ENCODE measurements at regions not wholly inside any gene's neighbourhood (a gene's known extent, or its start where the extent isn't known, plus 50 kb on each side); places are given as distances from the start of the nearest gene placed in this dataset.

- H3K27ac ChIP-seq (ENCODE audit: low read depth, low read length) = no peak overlapping the region
Measured at GRCh38 chr2:153766415-153766814, 105.3 kb upstream of the GALNT13 start.

More at GRCh38 chr2:153766415-153766814, 105.3 kb upstream of the GALNT13 start:
- H3K36me3 ChIP-seq (ENCODE audit: control insufficient read depth in 2 of 4, insufficient read depth in 4 of 4, low read length in 3 of 4) = no peaks in the 10 kb centered on the region
- DNase-seq (ENCODE audit: low read depth in 1 of 2, low spot score in 2 of 2) (no peak), FAIRE-seq (no peak)
- no peak overlapping the region for H3K4me2 ChIP-seq (ENCODE audit: insufficient read depth in 1 of 2, low read depth in 2 of 2, low read length in 2 of 2)
- no peak for TF ChIP-seq BACH1 (IDR thresholded peaks at IDR 0.05; ENCODE audit: low read length)
- TF ChIP-seq CEBPB (IDR thresholded peaks at IDR 0.05; ENCODE audit: low read depth, low read length) = no peak
- TF ChIP-seq SUZ12 (IDR thresholded peaks at IDR 0.05; ENCODE audit: low read length) = no peak
- no peak for TF ChIP-seq HDAC2 (IDR thresholded peaks at IDR 0.05; ENCODE audit: borderline replicate concordance in 1 of 2, low read depth in 2 of 2, low read length in 2 of 2)
- H2BK12ac ChIP-seq (ENCODE audit: low read depth, low read length) = no peak overlapping the region
- no peak overlapping the region for H3K23ac ChIP-seq (ENCODE audit: insufficient read length)
- no peak overlapping the region for H2BK15ac ChIP-seq (ENCODE audit: low read length)
- POLR2A ChIA-PET (ENCODE audit: partially characterized antibody) = no interaction called here
- no peak overlapping the region for H3K9ac ChIP-seq (replicated peaks in 1 of 4; ENCODE audit: extremely low read depth in 1 of 4, low read depth in 3 of 4, low read length in 3 of 4)
- H3K56ac ChIP-seq (replicated peaks; ENCODE audit: insufficient read length, low read depth, low read length) = no peak overlapping the region
- no peak overlapping the region for H2AK5ac ChIP-seq (ENCODE audit: low read depth, low read length)
- H3K4me1 ChIP-seq (replicated peaks in 1 of 4; ENCODE audit: control insufficient read depth in 3 of 4, insufficient read depth in 4 of 4, low read length in 3 of 4) = no peaks in the 10 kb centered on the region
- no peak overlapping the region for H2BK20ac ChIP-seq (ENCODE audit: low read length)
- H3K4ac ChIP-seq (replicated peaks; ENCODE audit: insufficient read length, low read depth, low read length) = no peak overlapping the region
- H2AFZ ChIP-seq (ENCODE audit: low read length) = no peak overlapping the region
- H2BK120ac ChIP-seq (replicated peaks; ENCODE audit: low read depth, low read length) = no peak overlapping the region
- no peaks in the 10 kb centered on the region for H3K23me2 ChIP-seq (ENCODE audit: low read depth, low read length)
- no peak overlapping the region for H4K91ac ChIP-seq (replicated peaks; ENCODE audit: insufficient read length, low read length)
- H3K79me1 ChIP-seq (ENCODE audit: low read depth, low read length) = no peaks in the 10 kb centered on the region
- H3K27me3 ChIP-seq (replicated peaks in 1 of 4; ENCODE audit: control insufficient read depth in 3 of 4, extremely low read depth in 1 of 4, insufficient read depth in 3 of 4, low read length in 3 of 4) = no peaks in the 10 kb centered on the region
- CTCF ChIA-PET (ENCODE audit: partially characterized antibody) = no interaction called here
- H2BK5ac ChIP-seq (ENCODE audit: low read depth, low read length) = no peak overlapping the region
- H3K14ac ChIP-seq (ENCODE audit: insufficient read length) = no peak overlapping the region
- H3K79me2 ChIP-seq (ENCODE audit: control insufficient read depth in 1 of 2, insufficient read depth in 2 of 2, low read length in 2 of 2) = no peaks in the 10 kb centered on the region
- no peak overlapping the region for H4K8ac ChIP-seq (ENCODE audit: extremely low read depth, insufficient read depth, low read length)
- no peaks in the 10 kb centered on the region for H4K20me1 ChIP-seq (replicated peaks in 1 of 2; ENCODE audit: control insufficient read depth in 1 of 2, insufficient read depth in 2 of 2, low read length in 2 of 2)
- H4K5ac ChIP-seq (ENCODE audit: insufficient read length, low read depth, low read length) = no peak overlapping the region
- H3K4me3 ChIP-seq (ENCODE audit: extremely low read depth in 1 of 4, insufficient read depth in 2 of 4, low read depth in 3 of 4, low read length in 4 of 4) = no peak overlapping the region
- peaks cover 0 to 4% of the 10 kb centered on the region in 2 experiments; a peak in 3 of 4 replicates for H3K9me3 ChIP-seq (ENCODE audit: insufficient read depth in 2 of 2, low read depth in 1 of 2, low read length in 1 of 2)
- H3K18ac ChIP-seq (ENCODE audit: extremely low read depth, low read length) = no peak overlapping the region
